ENCODE measurements at regions not wholly inside any gene's neighbourhood (a gene's known extent, or its start where the extent isn't known, plus 50 kb on each side); places are given as distances from the start of the nearest gene placed in this dataset.

DNA sequence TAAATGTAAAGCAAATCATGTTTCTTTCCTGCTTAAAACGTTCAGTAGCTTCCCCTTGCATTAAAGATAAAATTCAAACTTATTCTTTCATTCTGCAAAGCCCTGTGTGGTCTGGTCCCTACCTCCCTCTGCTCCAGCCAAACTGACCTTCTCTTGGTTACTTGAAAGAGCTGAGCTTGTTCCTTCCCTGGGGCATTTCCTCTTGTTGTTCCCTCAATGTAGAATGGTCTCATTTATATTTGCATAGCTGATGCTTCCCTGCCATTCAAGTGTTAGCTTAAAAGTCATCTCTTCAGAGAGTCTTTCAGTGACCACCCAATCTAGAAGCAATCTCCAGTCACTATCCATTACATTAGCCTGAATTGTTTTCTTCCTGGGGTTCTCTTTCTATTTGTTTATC is 1618.5 kb upstream of the TENM4 start:
- DNase-seq (ENCODE audit: low read depth in 1 of 2, low spot score in 2 of 2) (no peak), FAIRE-seq (no peak)
- Histone ChIP-seq H2AFZ (ENCODE audit: low read length) (no peak overlapping the region), H4K5ac (ENCODE audit: insufficient read length, low read depth, low read length) (no peak overlapping the region), H3K23ac (ENCODE audit: insufficient read length) (no peak overlapping the region), H3K79me2 (ENCODE audit: control insufficient read depth in 1 of 2, insufficient read depth in 2 of 2, low read length in 2 of 2) (no peaks in the 10 kb centered on the region), H3K27ac (ENCODE audit: low read depth, low read length) (no peak overlapping the region), H3K9ac (replicated peaks in 1 of 4; ENCODE audit: extremely low read depth in 1 of 4, low read depth in 3 of 4, low read length in 3 of 4) (no peak overlapping the region), H2BK5ac (ENCODE audit: low read depth, low read length) (no peak overlapping the region), H2BK120ac (replicated peaks; ENCODE audit: low read depth, low read length) (no peak overlapping the region), H3K4me3 (ENCODE audit: extremely low read depth in 1 of 4, insufficient read depth in 2 of 4, low read depth in 3 of 4, low read length in 4 of 4) (no peak overlapping the region), H3K56ac (replicated peaks; ENCODE audit: insufficient read length, low read depth, low read length) (no peak overlapping the region), H3K4me1 (replicated peaks in 1 of 4; ENCODE audit: control insufficient read depth in 3 of 4, insufficient read depth in 4 of 4, low read length in 3 of 4) (no peaks in the 10 kb centered on the region; a peak in 1 of 7 replicates), H3K27me3 (replicated peaks in 1 of 4; ENCODE audit: control insufficient read depth in 3 of 4, extremely low read depth in 1 of 4, insufficient read depth in 3 of 4, low read length in 3 of 4) (no peaks in the 10 kb centered on the region), H3K14ac (ENCODE audit: insufficient read length) (no peak overlapping the region), H4K91ac (replicated peaks; ENCODE audit: insufficient read length, low read length) (no peak overlapping the region), H3K18ac (ENCODE audit: extremely low read depth, low read length) (no peak overlapping the region), H2BK20ac (ENCODE audit: low read length) (no peak overlapping the region), H3K79me1 (ENCODE audit: low read depth, low read length) (no peaks in the 10 kb centered on the region), H2BK15ac (ENCODE audit: low read length) (no peak overlapping the region), H3K4ac (replicated peaks; ENCODE audit: insufficient read length, low read depth, low read length) (no peak overlapping the region), H4K8ac (ENCODE audit: extremely low read depth, insufficient read depth, low read length) (no peak overlapping the region), H3K23me2 (ENCODE audit: low read depth, low read length) (no peaks in the 10 kb centered on the region), H2BK12ac (ENCODE audit: low read depth, low read length) (no peak overlapping the region), H3K9me3 (ENCODE audit: insufficient read depth in 2 of 2, low read depth in 1 of 2, low read length in 1 of 2) (no peaks in the 10 kb centered on the region), H3K36me3 (ENCODE audit: control insufficient read depth in 2 of 4, insufficient read depth in 4 of 4, low read length in 3 of 4) (no peaks in the 10 kb centered on the region), H4K20me1 (replicated peaks in 1 of 2; ENCODE audit: control insufficient read depth in 1 of 2, insufficient read depth in 2 of 2, low read length in 2 of 2) (no peaks in the 10 kb centered on the region), H3K4me2 (ENCODE audit: insufficient read depth in 1 of 2, low read depth in 2 of 2, low read length in 2 of 2) (no peak overlapping the region), H2AK5ac (ENCODE audit: low read depth, low read length) (no peak overlapping the region)
- CTCF ChIA-PET (ENCODE audit: partially characterized antibody), result no interaction called here
- POLR2A ChIA-PET (ENCODE audit: partially characterized antibody), result no interaction called here
- 50% methylated on average over 1 of the region's 1 CpG; no CpG with 5 or more reads in 1 of the 2 experiments for WGBS, 2 experiments (ENCODE audit: extremely low coverage in 1 of 2, insufficient coverage in 1 of 2, insufficient read length in 1 of 2, insufficient replicate concordance in 2 of 2, low coverage in 1 of 2, low lambda C conversion rate in 2 of 2, missing lambda C conversion rate in 1 of 2)
- TF ChIP-seq ASH2L (IDR thresholded peaks at IDR 0.05; ENCODE audit: low read length) (no peak), NANOG (IDR thresholded peaks at IDR 0.05; ENCODE audit: insufficient read depth, low read depth, low read length, poor library complexity, severe bottlenecking) (no peak), SRF (IDR thresholded peaks at IDR 0.05; ENCODE audit: low read depth, low read length) (no peak), KDM4A (IDR thresholded peaks at IDR 0.05; ENCODE audit: low read depth, low read length, severe bottlenecking) (no peak), SIX5 (IDR thresholded peaks at IDR 0.05; ENCODE audit: low read depth, low read length) (no peak), ZNF274 (IDR thresholded peaks at IDR 0.05; ENCODE audit: borderline replicate concordance, extremely low read depth, low read length) (no peak), USF2 (IDR thresholded peaks at IDR 0.05; ENCODE audit: low read length) (no peak), GABPA (IDR thresholded peaks at IDR 0.05; ENCODE audit: borderline replicate concordance, insufficient read depth, low read length) (no peak), GTF2F1 (IDR thresholded peaks at IDR 0.05; ENCODE audit: borderline replicate concordance, low read depth, low read length) (no peak), POU5F1 (IDR thresholded peaks at IDR 0.05; ENCODE audit: low read depth, low read length) (no peak), JUN (IDR thresholded peaks at IDR 0.05; ENCODE audit: low read depth, low read length) (no peak), CTBP2 (IDR thresholded peaks at IDR 0.05; ENCODE audit: borderline replicate concordance, insufficient read depth, insufficient read length, low read length) (no peak)

Measured in H1 (cell line).